ENCODE measurements at regions not wholly inside any gene's neighbourhood (a gene's known extent, or its start where the extent isn't known, plus 50 kb on each side); places are given as distances from the start of the nearest gene placed in this dataset.

DNA sequence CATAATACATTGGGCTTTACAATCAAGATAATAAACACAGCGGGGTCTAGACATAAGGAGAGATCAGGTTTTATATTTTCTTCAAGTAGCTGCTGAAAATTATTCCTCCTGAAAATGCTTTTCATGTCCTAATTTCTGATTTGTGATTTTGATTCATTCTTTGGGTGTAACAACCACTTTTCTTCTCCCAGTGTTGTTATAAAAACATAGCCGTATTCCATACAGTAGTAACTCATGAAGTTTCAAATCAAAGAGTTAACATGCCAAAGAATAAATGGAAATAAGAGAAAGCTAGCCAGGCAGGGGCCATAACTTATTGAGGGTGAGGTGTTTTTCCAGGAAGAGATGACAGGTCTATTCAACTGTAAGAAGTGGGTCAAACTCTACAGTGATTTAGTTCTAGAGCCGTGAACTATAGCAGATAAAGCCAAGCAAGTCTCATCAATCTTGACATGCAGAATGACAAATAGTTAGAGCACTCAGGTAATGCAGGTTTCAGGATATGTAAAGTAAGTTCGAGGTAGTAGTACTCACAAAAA is 934.4 kb upstream of the SLITRK1 start:
- DNase-seq (no peak), ATAC-seq (ENCODE audit: low read depth in 2 of 2) (no peak)
- Histone ChIP-seq H3K4me3 (ENCODE audit: low read depth, low read length) (no peak overlapping the region), H3K9me3 (ENCODE audit: control insufficient read depth in 2 of 2, low read length in 2 of 2) (no peaks in the 10 kb centered on the region), H3K4me1 (ENCODE audit: control insufficient read depth, insufficient read depth, low read length, poor library complexity, severe bottlenecking) (no peaks in the 10 kb centered on the region), H3K27me3 (ENCODE audit: control insufficient read depth, insufficient read depth, low read length) (no peaks in the 10 kb centered on the region), H3K27ac (ENCODE audit: insufficient read depth, low read length, poor library complexity, severe bottlenecking) (no peak overlapping the region), H3K36me3 (ENCODE audit: control insufficient read depth, insufficient read depth, low read length) (no peaks in the 10 kb centered on the region)
- Mint-ChIP-seq H3K27ac (no peak overlapping the region), H3K9me3 (peaks cover 0 to 19% (median 5%) of the 10 kb centered on the region in 7 donors), H3K36me3 (no peaks in the 10 kb centered on the region), H3K4me3 (no peak overlapping the region), H3K27me3 (no peaks in the 10 kb centered on the region), H3K4me1 (no peaks in the 10 kb centered on the region)

DNA sequence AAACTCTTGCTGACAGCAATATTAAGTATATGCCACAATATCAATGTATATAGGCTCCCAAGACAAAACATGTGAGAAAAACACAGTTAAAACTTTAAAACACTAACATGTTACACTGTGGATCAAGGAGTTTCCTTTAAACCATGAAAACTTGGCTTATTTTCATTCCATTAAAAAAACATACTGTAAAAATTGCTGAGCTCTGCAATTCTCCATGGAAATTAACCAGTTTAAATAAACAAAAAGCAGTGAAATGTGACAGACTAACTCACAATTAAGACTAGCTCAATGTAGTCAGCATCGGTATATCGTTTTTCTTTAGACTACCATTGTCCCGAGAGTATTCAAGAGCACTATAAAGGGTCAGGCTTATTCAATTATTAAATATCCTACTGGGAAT is 930.5 kb upstream of the SLITRK1 start:
- Mint-ChIP-seq H3K4me1 (peaks cover 0 to 5% (median 0%) of the 10 kb centered on the region in 4 donors), H3K9me3 (peaks cover 0 to 12% (median 3%) of the 10 kb centered on the region in 7 donors), H3K27me3 (no peaks in the 10 kb centered on the region), H3K36me3 (no peaks in the 10 kb centered on the region), H3K27ac (no peak overlapping the region), H3K4me3 (no peak overlapping the region)
- DNase-seq (no peak), ATAC-seq (ENCODE audit: low read depth in 2 of 2) (no peak)
- Histone ChIP-seq H3K4me1 (ENCODE audit: control insufficient read depth, insufficient read depth, low read length, poor library complexity, severe bottlenecking) (no peaks in the 10 kb centered on the region), H3K9me3 (ENCODE audit: control insufficient read depth in 2 of 2, low read length in 2 of 2) (no peaks in the 10 kb centered on the region), H3K4me3 (ENCODE audit: low read depth, low read length) (no peak overlapping the region), H3K27me3 (ENCODE audit: control insufficient read depth, insufficient read depth, low read length) (no peaks in the 10 kb centered on the region), H3K36me3 (ENCODE audit: control insufficient read depth, insufficient read depth, low read length) (no peaks in the 10 kb centered on the region), H3K27ac (ENCODE audit: insufficient read depth, low read length, poor library complexity, severe bottlenecking) (no peak overlapping the region)

DNA sequence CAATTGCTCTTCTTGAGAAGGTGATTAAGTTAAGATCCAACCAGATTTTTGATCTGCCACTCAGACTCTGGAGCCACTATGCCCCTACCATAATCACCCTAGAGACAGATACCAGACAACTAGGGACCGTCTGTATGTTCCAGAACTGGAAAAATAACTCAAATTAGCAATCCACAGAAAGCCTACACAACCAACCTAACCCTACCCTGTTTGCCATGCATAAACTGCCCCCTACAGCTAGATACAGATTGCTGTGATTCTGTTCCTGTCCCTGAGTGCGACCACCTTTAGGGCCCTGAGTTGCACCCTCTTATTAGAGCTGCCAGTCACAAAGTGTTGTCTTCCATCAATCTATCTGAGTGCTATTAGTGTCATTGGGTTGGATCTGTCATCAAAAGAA is 929.8 kb upstream of the SLITRK1 start:
- no peaks in the 10 kb centered on the region for H3K36me3 Mint-ChIP-seq
- H3K27ac ChIP-seq (ENCODE audit: insufficient read depth, low read length, poor library complexity, severe bottlenecking), result no peak overlapping the region
- no peak for ATAC-seq (ENCODE audit: low read depth in 2 of 2)
- peaks cover 0 to 12% (median 3%) of the 10 kb centered on the region in 7 donors for H3K9me3 Mint-ChIP-seq
- no peaks in the 10 kb centered on the region for H3K36me3 ChIP-seq (ENCODE audit: control insufficient read depth, insufficient read depth, low read length)
- H3K9me3 ChIP-seq (ENCODE audit: control insufficient read depth in 2 of 2, low read length in 2 of 2), result peaks cover 0 to 2% of the 10 kb centered on the region in 2 experiments
- H3K27ac Mint-ChIP-seq, result no peak overlapping the region
- no peak for DNase-seq
- H3K4me1 Mint-ChIP-seq, result peaks cover 0 to 6% (median 0%) of the 10 kb centered on the region in 4 donors
- no peak overlapping the region for H3K4me3 ChIP-seq (ENCODE audit: low read depth, low read length)
- H3K4me3 Mint-ChIP-seq, result no peak overlapping the region
- no peaks in the 10 kb centered on the region for H3K4me1 ChIP-seq (ENCODE audit: control insufficient read depth, insufficient read depth, low read length, poor library complexity, severe bottlenecking)
- H3K27me3 Mint-ChIP-seq, result no peaks in the 10 kb centered on the region
- no peaks in the 10 kb centered on the region for H3K27me3 ChIP-seq (ENCODE audit: control insufficient read depth, insufficient read depth, low read length)

- Histone ChIP-seq H3K27me3 (ENCODE audit: control insufficient read depth, insufficient read depth, low read length) (no peaks in the 10 kb centered on the region), H3K4me3 (ENCODE audit: low read depth, low read length) (no peak overlapping the region), H3K36me3 (ENCODE audit: control insufficient read depth, insufficient read depth, low read length) (no peaks in the 10 kb centered on the region), H3K27ac (ENCODE audit: insufficient read depth, low read length, poor library complexity, severe bottlenecking) (no peak overlapping the region), H3K4me1 (ENCODE audit: control insufficient read depth, insufficient read depth, low read length, poor library complexity, severe bottlenecking) (no peaks in the 10 kb centered on the region), H3K9me3 (ENCODE audit: control insufficient read depth in 2 of 2, low read length in 2 of 2) (peaks cover 0 to 2% of the 10 kb centered on the region in 2 experiments)
- DNase-seq (no peak), ATAC-seq (ENCODE audit: low read depth in 2 of 2) (no peak)
- Mint-ChIP-seq H3K9me3 (peaks cover 0 to 12% (median 2%) of the 10 kb centered on the region in 7 donors), H3K27me3 (no peaks in the 10 kb centered on the region), H3K27ac (no peak overlapping the region), H3K4me3 (no peak overlapping the region), H3K4me1 (peaks cover 0 to 6% (median 0%) of the 10 kb centered on the region in 4 donors), H3K36me3 (no peaks in the 10 kb centered on the region)
Observed at GRCh38 chr13:84810781-84811180, 928.5 kb upstream of the SLITRK1 start.

DNA sequence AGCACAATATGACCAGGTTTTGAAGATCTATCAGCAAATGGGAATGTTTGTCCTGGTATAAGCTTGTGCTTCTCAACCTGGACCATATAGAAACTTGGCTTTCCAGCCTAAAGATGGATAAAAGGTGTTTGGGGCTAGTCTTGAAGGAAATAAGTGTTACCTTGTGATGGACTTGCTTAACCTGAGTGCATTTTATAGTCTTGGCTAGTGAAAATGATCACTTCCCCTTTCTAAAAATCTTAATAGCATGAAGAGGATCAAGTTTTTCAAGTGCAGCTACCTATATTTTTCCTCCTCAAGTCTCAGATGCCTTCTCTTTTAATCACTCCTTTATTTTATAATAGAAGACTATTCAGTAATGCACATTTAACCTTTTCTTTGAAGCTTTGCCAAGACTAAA is 919.8 kb upstream of the SLITRK1 start:
- no peak overlapping the region for H3K4me3 Mint-ChIP-seq
- H3K4me3 ChIP-seq (ENCODE audit: low read depth, low read length), result no peak overlapping the region
- no peak overlapping the region for H3K27ac Mint-ChIP-seq
- peaks cover 0 to 15% (median 3%) of the 10 kb centered on the region in 7 donors for H3K9me3 Mint-ChIP-seq
- no peak overlapping the region for H3K27ac ChIP-seq (ENCODE audit: insufficient read depth, low read length, poor library complexity, severe bottlenecking)
- ATAC-seq (ENCODE audit: low read depth in 2 of 2), result no peak
- H3K4me1 Mint-ChIP-seq, result no peaks in the 10 kb centered on the region
- no peak for DNase-seq
- H3K27me3 ChIP-seq (ENCODE audit: control insufficient read depth, insufficient read depth, low read length), result no peaks in the 10 kb centered on the region
- H3K9me3 ChIP-seq (ENCODE audit: control insufficient read depth in 2 of 2, low read length in 2 of 2), result peaks cover 2 to 5% of the 10 kb centered on the region in 2 experiments
- no peaks in the 10 kb centered on the region for H3K4me1 ChIP-seq (ENCODE audit: control insufficient read depth, insufficient read depth, low read length, poor library complexity, severe bottlenecking)
- H3K36me3 Mint-ChIP-seq, result no peaks in the 10 kb centered on the region
- H3K36me3 ChIP-seq (ENCODE audit: control insufficient read depth, insufficient read depth, low read length), result no peaks in the 10 kb centered on the region
- H3K27me3 Mint-ChIP-seq, result no peaks in the 10 kb centered on the region

DNA sequence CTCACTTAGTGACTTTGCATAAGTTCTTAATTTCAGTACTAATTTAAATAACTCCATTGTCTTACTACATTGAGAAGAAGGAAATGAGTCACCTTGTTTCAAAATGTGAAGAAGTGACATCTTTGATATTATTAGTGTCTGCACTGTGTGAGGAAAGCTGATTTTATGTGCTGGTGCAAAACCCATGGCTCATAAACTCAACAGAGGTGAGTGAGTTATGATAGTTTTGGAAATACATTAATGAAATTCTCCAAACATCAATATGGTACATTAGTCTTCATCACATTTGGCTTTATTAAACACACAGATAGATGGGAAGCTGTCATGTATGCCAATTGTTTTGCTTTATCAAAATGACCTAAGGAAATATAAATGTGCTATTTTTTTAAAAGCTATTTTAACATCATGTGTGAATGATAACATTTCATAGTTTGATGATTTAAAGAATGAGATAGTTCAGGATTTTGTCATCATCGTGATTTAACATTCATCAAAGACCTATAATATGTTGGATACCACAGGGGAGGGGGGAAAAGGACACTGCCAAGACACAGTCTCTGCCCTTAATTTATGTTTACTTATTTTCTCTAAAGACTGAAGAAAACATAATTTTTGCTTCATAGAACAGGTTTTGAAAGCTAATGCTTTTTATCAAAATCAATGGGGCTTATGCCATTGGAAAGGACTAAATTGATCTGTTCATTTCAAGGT is 902.3 kb upstream of the SLITRK1 start:
- no peaks in the 10 kb centered on the region for H3K36me3 Mint-ChIP-seq
- H3K27ac Mint-ChIP-seq, result no peak overlapping the region
- Histone ChIP-seq H3K9me3 (ENCODE audit: control insufficient read depth in 2 of 2, low read length in 2 of 2) (peaks cover 0 to 17% of the 10 kb centered on the region in 2 experiments), H3K4me3 (ENCODE audit: low read depth, low read length) (no peak overlapping the region), H3K36me3 (ENCODE audit: control insufficient read depth, insufficient read depth, low read length) (no peaks in the 10 kb centered on the region), H3K27me3 (ENCODE audit: control insufficient read depth, insufficient read depth, low read length) (no peaks in the 10 kb centered on the region), H3K27ac (ENCODE audit: insufficient read depth, low read length, poor library complexity, severe bottlenecking) (no peak overlapping the region), H3K4me1 (ENCODE audit: control insufficient read depth, insufficient read depth, low read length, poor library complexity, severe bottlenecking) (no peaks in the 10 kb centered on the region)
- no peaks in the 10 kb centered on the region for H3K27me3 Mint-ChIP-seq
- peaks cover 3 to 32% (median 12%) of the 10 kb centered on the region in 7 donors for H3K9me3 Mint-ChIP-seq
- ATAC-seq (ENCODE audit: low read depth in 2 of 2), result no peak
- DNase-seq, result no peak
- H3K4me3 Mint-ChIP-seq, result no peak overlapping the region
- no peaks in the 10 kb centered on the region for H3K4me1 Mint-ChIP-seq

DNA sequence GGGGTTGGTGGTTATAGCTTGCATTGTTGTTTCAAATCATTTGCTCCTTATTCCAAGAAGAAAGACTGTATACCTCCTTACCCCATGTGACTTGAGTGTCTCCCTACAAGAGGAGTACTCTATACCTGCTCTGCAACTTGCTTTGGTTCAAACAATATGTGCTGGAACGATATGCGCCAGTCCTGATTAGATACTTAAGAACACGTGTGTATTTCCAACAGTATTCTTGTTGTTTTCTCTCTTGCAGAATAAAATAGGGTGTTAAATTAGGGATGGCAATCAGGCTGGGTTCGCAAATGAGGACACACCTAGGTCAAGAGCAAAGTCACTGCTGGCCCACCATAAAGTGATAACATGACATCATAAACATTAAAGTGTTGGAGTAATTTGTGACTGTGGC is 895.0 kb upstream of the SLITRK1 start:
- no peaks in the 10 kb centered on the region for H3K27me3 Mint-ChIP-seq
- peaks cover 2 to 12% (median 7%) of the 10 kb centered on the region in 7 donors for H3K9me3 Mint-ChIP-seq
- no peak overlapping the region for H3K27ac Mint-ChIP-seq
- H3K4me1 ChIP-seq (ENCODE audit: control insufficient read depth, insufficient read depth, low read length, poor library complexity, severe bottlenecking), result no peaks in the 10 kb centered on the region
- H3K4me3 ChIP-seq (ENCODE audit: low read depth, low read length), result no peak overlapping the region
- H3K36me3 ChIP-seq (ENCODE audit: control insufficient read depth, insufficient read depth, low read length), result no peaks in the 10 kb centered on the region
- H3K9me3 ChIP-seq (ENCODE audit: control insufficient read depth in 2 of 2, low read length in 2 of 2), result no peaks in the 10 kb centered on the region
- no peaks in the 10 kb centered on the region for H3K27me3 ChIP-seq (ENCODE audit: control insufficient read depth, insufficient read depth, low read length)
- no peak overlapping the region for H3K4me3 Mint-ChIP-seq
- H3K4me1 Mint-ChIP-seq, result no peaks in the 10 kb centered on the region
- DNase-seq, result no peak
- no peak overlapping the region for H3K27ac ChIP-seq (ENCODE audit: insufficient read depth, low read length, poor library complexity, severe bottlenecking)
- ATAC-seq (ENCODE audit: low read depth in 2 of 2), result no peak
- no peaks in the 10 kb centered on the region for H3K36me3 Mint-ChIP-seq

DNA sequence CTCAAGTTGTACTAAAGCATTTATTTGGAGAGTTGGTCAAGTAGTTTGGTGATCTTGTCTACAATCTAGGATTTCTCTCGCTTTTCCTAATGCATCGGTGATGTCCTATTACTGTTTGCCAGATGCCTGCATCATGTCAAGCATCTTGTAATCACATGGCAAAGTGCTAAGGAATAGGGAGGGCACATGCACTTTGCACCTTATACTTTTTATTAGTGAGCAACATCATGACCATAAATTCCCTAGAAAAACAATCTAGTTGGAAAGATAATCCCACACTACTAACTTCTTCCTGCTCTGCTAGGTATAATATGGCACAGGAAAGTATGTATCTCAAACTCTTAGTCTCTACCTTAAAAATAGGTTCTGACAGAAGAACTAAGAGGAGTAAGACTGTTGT is 894.3 kb upstream of the SLITRK1 start:
- H3K9me3 Mint-ChIP-seq, result peaks cover 3 to 8% (median 7%) of the 10 kb centered on the region in 7 donors
- H3K27me3 ChIP-seq (ENCODE audit: control insufficient read depth, insufficient read depth, low read length), result no peaks in the 10 kb centered on the region
- no peak overlapping the region for H3K4me3 Mint-ChIP-seq
- H3K4me1 Mint-ChIP-seq, result no peaks in the 10 kb centered on the region
- H3K4me3 ChIP-seq (ENCODE audit: low read depth, low read length), result no peak overlapping the region
- H3K27me3 Mint-ChIP-seq, result no peaks in the 10 kb centered on the region
- H3K4me1 ChIP-seq (ENCODE audit: control insufficient read depth, insufficient read depth, low read length, poor library complexity, severe bottlenecking), result no peaks in the 10 kb centered on the region
- no peak for ATAC-seq (ENCODE audit: low read depth in 2 of 2)
- H3K27ac Mint-ChIP-seq, result no peak overlapping the region
- H3K27ac ChIP-seq (ENCODE audit: insufficient read depth, low read length, poor library complexity, severe bottlenecking), result no peak overlapping the region
- no peak for DNase-seq
- no peaks in the 10 kb centered on the region for H3K36me3 Mint-ChIP-seq
- H3K36me3 ChIP-seq (ENCODE audit: control insufficient read depth, insufficient read depth, low read length), result no peaks in the 10 kb centered on the region
- H3K9me3 ChIP-seq (ENCODE audit: control insufficient read depth in 2 of 2, low read length in 2 of 2), result no peaks in the 10 kb centered on the region
